Prostate gland (tissue), 2 donors: ENCODE measurements at regions not wholly inside any gene's neighbourhood (a gene's known extent, or its start where the extent isn't known, plus 50 kb on each side); places are given as distances from the start of the nearest gene placed in this dataset.

Experiments
- POLR2AphosphoS5 ChIP-seq: sonication (generic); formaldehyde crosslinking; IDR thresholded peaks from one replicate; pipeline ENCODE4 v1.6.1; 2017; ENCODE audit warnings: antibody characterized with exemption
- TF ChIP-seq, protein P1 (sequence below), 4 experiments: fragments of 200-600 bp in 2 of 4; fragments of 450-650 bp in 2 of 4; sonication (generic) in 2 of 4; IDR thresholded peaks; 1 replicate in 3 of 4; 2 replicates in 1 of 4; pipeline ENCODE4 v1.5.1; 2016 to 2019; ENCODE audit warnings: antibody characterized with exemption in 4 of 4, mild to moderate bottlenecking in 2 of 4, moderate library complexity in 2 of 4

DNA sequence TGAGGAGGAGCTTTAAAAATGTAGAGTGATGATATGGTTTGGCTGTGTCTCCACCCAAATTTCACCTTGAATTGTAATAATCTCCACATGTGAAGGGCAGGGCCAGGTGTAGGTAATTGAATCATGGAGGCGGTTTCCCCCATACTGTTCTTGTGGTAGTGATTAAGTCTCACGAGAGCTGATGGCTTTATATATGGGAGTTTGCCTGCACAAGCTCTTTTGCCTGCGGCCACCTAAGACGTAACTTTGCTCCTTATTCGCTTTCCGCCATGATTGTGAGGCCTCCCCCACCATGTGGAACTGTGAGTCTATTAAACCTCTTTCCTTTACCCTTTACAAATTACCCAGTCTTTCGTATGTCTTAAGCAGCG lies 332.0 kb downstream of the RAPGEF2 start:
- no peak for TF ChIP-seq POLR2AphosphoS5
- TF ChIP-seq, protein P1, sequence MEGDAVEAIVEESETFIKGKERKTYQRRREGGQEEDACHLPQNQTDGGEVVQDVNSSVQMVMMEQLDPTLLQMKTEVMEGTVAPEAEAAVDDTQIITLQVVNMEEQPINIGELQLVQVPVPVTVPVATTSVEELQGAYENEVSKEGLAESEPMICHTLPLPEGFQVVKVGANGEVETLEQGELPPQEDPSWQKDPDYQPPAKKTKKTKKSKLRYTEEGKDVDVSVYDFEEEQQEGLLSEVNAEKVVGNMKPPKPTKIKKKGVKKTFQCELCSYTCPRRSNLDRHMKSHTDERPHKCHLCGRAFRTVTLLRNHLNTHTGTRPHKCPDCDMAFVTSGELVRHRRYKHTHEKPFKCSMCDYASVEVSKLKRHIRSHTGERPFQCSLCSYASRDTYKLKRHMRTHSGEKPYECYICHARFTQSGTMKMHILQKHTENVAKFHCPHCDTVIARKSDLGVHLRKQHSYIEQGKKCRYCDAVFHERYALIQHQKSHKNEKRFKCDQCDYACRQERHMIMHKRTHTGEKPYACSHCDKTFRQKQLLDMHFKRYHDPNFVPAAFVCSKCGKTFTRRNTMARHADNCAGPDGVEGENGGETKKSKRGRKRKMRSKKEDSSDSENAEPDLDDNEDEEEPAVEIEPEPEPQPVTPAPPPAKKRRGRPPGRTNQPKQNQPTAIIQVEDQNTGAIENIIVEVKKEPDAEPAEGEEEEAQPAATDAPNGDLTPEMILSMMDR (IDR thresholded peaks at IDR 0.05), result no peak
